ENCODE measurements at regions not wholly inside any gene's neighbourhood (a gene's known extent, or its start where the extent isn't known, plus 50 kb on each side); places are given as distances from the start of the nearest gene placed in this dataset.

DNA sequence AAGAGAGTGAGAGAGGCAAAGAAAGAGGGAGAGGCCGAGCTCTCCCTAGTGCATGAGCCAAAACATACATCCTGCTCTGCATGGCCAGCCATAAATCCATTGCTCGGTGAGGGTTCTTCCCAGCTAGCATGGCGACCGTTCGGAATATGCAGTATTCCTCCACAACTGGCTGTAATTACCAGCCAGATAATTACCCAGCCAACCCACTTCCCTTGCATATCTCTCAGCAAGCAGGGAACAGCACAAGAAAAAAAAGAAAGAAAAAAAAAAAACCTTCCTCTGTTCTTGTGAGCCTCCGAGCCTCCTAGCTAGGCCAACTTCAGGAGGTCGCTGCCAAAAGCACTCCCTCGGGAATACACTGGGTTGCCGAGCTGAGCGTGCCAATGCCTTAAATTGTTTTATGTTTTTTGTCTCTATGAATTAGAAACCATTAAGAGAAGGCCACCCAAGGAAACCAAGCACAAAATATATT is 567.9 kb downstream of the MED13L start:
- H3K9me3 ChIP-seq (replicated peaks; ENCODE audit: control insufficient read depth, insufficient read depth, low read length): peaks cover 14% of the 10 kb centered on the region
- TF ChIP-seq, protein P1, sequence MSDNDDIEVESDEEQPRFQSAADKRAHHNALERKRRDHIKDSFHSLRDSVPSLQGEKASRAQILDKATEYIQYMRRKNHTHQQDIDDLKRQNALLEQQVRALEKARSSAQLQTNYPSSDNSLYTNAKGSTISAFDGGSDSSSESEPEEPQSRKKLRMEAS (IDR thresholded peaks at IDR 0.05; ENCODE audit: insufficient read depth, insufficient read length): no peak
- TF ChIP-seq GATA2 (IDR thresholded peaks at IDR 0.05; ENCODE audit: insufficient read depth, insufficient read length, low read depth, low read length) (no peak), JUN (IDR thresholded peaks at IDR 0.05; ENCODE audit: borderline replicate concordance, insufficient read depth, insufficient read length, low read depth) (no peak), CTCF (IDR thresholded peaks at IDR 0.05; ENCODE audit: extremely low read depth in 1 of 2, insufficient read depth in 1 of 2, low read depth in 1 of 2, low read length in 2 of 2) (no peak), MYC (IDR thresholded peaks at IDR 0.05; ENCODE audit: low read depth, low read length) (no peak), POLR2A (IDR thresholded peaks at IDR 0.05; ENCODE audit: low read depth, low read length) (no peak), EZH2 (IDR thresholded peaks at IDR 0.05; ENCODE audit: borderline replicate concordance, low read depth, low read length, severe bottlenecking) (no peak)
- intact Hi-C loops (cut with micrococcal nuclease): no loop called here
- no peak overlapping the region for H3K27ac ChIP-seq (ENCODE audit: insufficient read depth, low read depth, low read length)
- H3K79me2 ChIP-seq (ENCODE audit: control insufficient read depth, insufficient read depth, low read length): no peaks in the 10 kb centered on the region
- H4K20me1 ChIP-seq (replicated peaks; ENCODE audit: control insufficient read depth, extremely low read depth, insufficient read depth, low read length): no peaks in the 10 kb centered on the region
- POLR2A ChIA-PET: no interaction called here
- dilution Hi-C loops (cut with MboI; ENCODE audit: extremely low pct_ligation_motif_present, low sequenced_read_pairs): no loop called here
- H3K4me2 ChIP-seq (ENCODE audit: insufficient read depth, low read length): no peak overlapping the region
- H3K9me1 ChIP-seq (replicated peaks; ENCODE audit: control insufficient read depth, extremely low read depth, insufficient read depth, low read length): no peaks in the 10 kb centered on the region
- CTCF ChIA-PET: no interaction called here
- no peak overlapping the region for H2AFZ ChIP-seq (ENCODE audit: low read depth, low read length)
- no peak for DNase-seq (ENCODE audit: low read depth, low spot score)
- no peaks in the 10 kb centered on the region for H3K27me3 ChIP-seq (ENCODE audit: control insufficient read depth in 2 of 2, insufficient read depth in 2 of 2, low read length in 2 of 2)
- H3K36me3 ChIP-seq (ENCODE audit: control insufficient read depth in 2 of 2, extremely low read depth in 1 of 2, insufficient read depth in 2 of 2, low read length in 2 of 2): no peaks in the 10 kb centered on the region
- H3K9ac ChIP-seq (replicated peaks; ENCODE audit: extremely low read depth, insufficient read depth, low read length): no peak overlapping the region
- no peaks in the 10 kb centered on the region for H3K4me1 ChIP-seq (ENCODE audit: control insufficient read depth, extremely low read depth, insufficient read depth, low read length)
- H3K4me3 ChIP-seq (replicated peaks in 1 of 3; ENCODE audit: insufficient read depth in 1 of 3, low read depth in 1 of 3, low read length in 3 of 3): no peak overlapping the region
- no peak for FAIRE-seq
- BruUV-seq (replicated peaks): no TSS peak

All from endothelial cell of umbilical vein (primary cell).